ENCODE measurements at regions not wholly inside any gene's neighbourhood (a gene's known extent, or its start where the extent isn't known, plus 50 kb on each side); places are given as distances from the start of the nearest gene placed in this dataset.

DNA sequence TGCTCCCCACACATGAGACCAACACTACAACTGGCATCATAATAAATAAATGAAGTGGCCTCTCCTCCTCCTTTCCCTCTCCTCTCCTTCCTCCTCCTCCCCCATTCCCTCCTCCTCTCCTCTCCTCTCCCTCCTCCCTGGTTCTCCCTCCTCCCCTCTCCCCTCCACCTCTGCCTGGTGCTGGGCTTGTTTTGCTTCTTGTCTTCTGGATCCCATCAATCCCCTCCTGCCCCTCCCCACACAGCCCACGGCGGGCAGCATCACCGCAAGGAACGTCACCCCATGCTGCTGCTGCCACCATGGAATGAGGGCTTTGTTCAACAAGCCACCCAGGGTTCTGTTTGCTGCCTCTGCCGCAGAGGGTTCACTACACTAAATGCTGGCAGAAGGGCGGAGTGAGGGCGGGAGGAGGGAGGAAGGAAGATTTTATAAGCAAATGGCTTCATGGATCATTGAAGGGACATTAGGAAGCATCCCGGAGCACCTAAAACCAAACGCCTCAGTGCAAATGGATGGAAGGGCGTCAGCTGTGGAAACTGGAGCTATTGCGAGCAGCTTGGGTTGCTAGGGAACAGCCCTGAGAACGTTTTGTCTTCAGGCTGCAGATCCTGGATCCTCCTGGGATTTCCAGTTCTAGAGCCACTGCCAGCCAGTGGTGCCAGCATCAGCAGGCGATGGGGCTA, 379.7 kb upstream of the ZMIZ1 start:
- TF ChIP-seq, protein P1, sequence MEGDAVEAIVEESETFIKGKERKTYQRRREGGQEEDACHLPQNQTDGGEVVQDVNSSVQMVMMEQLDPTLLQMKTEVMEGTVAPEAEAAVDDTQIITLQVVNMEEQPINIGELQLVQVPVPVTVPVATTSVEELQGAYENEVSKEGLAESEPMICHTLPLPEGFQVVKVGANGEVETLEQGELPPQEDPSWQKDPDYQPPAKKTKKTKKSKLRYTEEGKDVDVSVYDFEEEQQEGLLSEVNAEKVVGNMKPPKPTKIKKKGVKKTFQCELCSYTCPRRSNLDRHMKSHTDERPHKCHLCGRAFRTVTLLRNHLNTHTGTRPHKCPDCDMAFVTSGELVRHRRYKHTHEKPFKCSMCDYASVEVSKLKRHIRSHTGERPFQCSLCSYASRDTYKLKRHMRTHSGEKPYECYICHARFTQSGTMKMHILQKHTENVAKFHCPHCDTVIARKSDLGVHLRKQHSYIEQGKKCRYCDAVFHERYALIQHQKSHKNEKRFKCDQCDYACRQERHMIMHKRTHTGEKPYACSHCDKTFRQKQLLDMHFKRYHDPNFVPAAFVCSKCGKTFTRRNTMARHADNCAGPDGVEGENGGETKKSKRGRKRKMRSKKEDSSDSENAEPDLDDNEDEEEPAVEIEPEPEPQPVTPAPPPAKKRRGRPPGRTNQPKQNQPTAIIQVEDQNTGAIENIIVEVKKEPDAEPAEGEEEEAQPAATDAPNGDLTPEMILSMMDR (IDR thresholded peaks at IDR 0.05): no peak
- TF ChIP-seq POLR2A (IDR thresholded peaks at IDR 0.05): no peak
- WGBS, 2 donors: 32 to 48% methylated on average over 11 to 13 of the region's 13 CpGs
- Histone ChIP-seq H3K27me3 (no peaks in the 10 kb centered on the region), H3K4me3 (replicated peaks in 1 of 3) (no peak overlapping the region), H3K4me1 (peaks cover 17 to 27% of the 10 kb centered on the region in 2 donors), H3K9me3 (no peaks in the 10 kb centered on the region), H3K27ac (peak overlapping the region; percentile 7 to 74 (median 44)), H3K36me3 (no peaks in the 10 kb centered on the region)
- intact Hi-C loops (cut with DNase I): no loop called here
- peak; percentile 55 to 66 for DNase-seq

DNA sequence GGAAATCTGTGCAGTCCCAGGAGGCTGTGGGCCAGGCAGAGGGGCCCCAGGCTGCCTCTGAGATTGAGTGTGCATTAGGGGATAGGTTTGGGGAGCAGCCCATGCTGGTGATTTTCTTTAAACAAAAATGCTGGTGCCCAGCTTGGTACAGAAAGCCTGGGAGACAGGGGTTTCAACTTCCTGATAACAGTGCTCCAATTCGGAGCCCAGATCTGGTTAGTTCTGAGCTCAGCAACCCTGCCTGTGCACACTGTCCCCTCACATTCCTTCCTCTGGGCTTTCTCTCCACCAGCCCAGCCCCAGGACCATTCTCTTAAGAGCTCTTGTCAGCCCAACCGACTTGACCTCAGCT, 379.2 kb upstream of the ZMIZ1 start:
- DNase-seq: peak; percentile 48 to 57

DNA sequence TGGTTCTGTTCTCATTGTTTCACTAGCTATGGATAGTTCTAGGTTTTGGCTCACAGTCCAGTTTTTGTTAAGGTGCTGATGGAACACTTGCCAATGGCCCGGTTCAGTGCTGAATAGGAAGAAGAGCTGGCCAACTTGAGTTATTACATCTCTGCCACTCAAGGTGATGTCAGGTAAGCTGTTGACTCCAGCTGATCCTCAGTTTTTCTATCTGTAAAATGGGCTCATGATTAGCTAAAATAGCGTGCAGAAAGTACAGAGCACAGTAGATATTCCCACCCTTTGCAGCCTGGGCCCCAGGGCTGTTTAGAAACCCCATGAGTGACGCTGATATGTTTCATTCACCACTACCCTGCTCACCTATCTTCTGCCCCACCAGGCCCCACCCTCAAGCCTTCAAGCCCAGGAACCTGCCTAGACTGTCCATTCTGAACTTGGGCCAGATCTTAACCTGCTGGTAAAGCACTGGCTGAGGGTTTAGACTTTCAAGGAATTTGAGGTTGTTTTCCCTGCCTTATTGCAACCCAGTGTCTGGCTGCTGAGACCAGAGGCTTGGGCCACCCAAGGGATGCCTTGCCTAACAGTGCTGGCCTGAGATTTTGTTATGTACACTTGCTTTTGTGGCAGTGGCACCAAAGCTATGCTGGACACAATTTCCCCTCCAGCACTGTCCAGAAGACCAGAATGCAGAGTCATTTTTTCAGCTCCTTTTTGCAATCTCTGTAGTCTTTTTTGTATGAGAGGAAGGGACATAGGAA, 378.2 kb upstream of the ZMIZ1 start:
- H3K36me3 ChIP-seq: no peaks in the 10 kb centered on the region

More for the DNA sequence above, 379.2 kb upstream of the ZMIZ1 start:
- Histone ChIP-seq H3K27me3 (no peaks in the 10 kb centered on the region), H3K4me3 (replicated peaks in 1 of 3) (no peak overlapping the region), H3K9me3 (no peaks in the 10 kb centered on the region), H3K4me1 (peaks cover 17 to 27% of the 10 kb centered on the region in 2 donors), H3K36me3 (no peaks in the 10 kb centered on the region), H3K27ac (peak overlapping the region; percentile 7 to 74 (median 44))
- WGBS, 2 donors: 31 to 33% methylated on average over 2 of the region's 2 CpGs
- no peak for TF ChIP-seq POLR2A (IDR thresholded peaks at IDR 0.05)
- TF ChIP-seq, protein P1 (IDR thresholded peaks at IDR 0.05): peak in 1 of 6 experiments; percentile 10
- intact Hi-C loops (cut with DNase I): no loop called here

DNA sequence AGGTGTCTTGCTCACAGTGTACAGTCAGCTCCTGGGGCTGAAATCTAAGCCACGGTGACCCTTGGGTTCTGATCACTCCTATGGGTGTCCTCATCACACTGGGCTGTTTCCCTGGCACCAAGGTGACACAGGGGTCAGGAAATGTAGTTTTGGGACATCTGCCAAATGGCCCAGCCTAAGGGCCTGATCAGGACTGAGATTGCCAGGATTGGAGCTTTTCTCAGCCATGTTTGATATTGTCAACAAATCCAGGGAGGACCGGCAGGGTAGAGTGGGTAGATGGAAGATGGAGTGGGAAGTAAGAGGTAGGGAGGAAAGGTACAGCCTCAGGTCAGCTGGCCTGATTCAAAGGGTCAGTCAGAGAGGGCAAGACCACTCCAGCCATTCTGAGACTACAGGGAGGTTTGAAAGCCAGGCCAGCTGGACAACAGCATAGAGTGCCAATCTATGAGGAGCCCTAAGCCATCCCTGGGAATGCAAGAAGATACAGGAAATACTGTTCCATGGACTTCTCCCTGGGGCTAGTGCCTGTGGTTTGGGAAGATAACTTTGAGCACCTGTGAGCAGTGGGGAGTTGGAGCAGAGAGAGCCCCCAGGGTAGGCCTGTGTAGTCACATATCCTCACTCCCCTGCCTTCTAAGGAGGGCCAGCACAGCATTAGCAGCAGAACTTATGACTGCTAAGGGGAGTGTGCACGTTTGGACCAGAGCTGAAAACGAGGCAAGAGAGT, 377.3 kb upstream of the ZMIZ1 start:
- no peaks in the 10 kb centered on the region for H3K9me3 ChIP-seq
- intact Hi-C loops (cut with DNase I): no loop called here
- H3K27ac ChIP-seq: peak overlapping the region in 1 of 3 donors; percentile 18
- peaks cover 17 to 27% of the 10 kb centered on the region in 2 donors for H3K4me1 ChIP-seq
- no peak for TF ChIP-seq POLR2A (IDR thresholded peaks at IDR 0.05)
- TF ChIP-seq, protein P1 (IDR thresholded peaks at IDR 0.05): no peak
- H3K27me3 ChIP-seq: no peaks in the 10 kb centered on the region
- WGBS, 2 donors: 75 to 76% methylated on average over 4 of the region's 4 CpGs
- no peak overlapping the region for H3K4me3 ChIP-seq (replicated peaks in 1 of 3)
- no peaks in the 10 kb centered on the region for H3K36me3 ChIP-seq
- no peak for DNase-seq

More for the DNA sequence above, 378.2 kb upstream of the ZMIZ1 start:
- no peaks in the 10 kb centered on the region for H3K27me3 ChIP-seq
- intact Hi-C loops (cut with DNase I): no loop called here
- no peaks in the 10 kb centered on the region for H3K9me3 ChIP-seq
- H3K4me1 ChIP-seq: peaks cover 17 to 27% of the 10 kb centered on the region in 2 donors
- peak in 1 of 2 donors; percentile 7 for DNase-seq
- WGBS, 2 donors: 71 to 96% methylated on average over 3 of the region's 3 CpGs
- no peak overlapping the region for H3K4me3 ChIP-seq (replicated peaks in 1 of 3)
- H3K27ac ChIP-seq: peak overlapping the region in 2 of 3 donors; percentile 18 to 44
- TF ChIP-seq POLR2A (IDR thresholded peaks at IDR 0.05): no peak
- TF ChIP-seq, protein P1 (IDR thresholded peaks at IDR 0.05): no peak

Data from thyroid gland (tissue), 4 donors.